ENCODE measurements at regions not wholly inside any gene's neighbourhood (a gene's known extent, or its start where the extent isn't known, plus 50 kb on each side); places are given as distances from the start of the nearest gene placed in this dataset.

GRCh38 chr6:140048202-140048790 lies 673.8 kb upstream of the CITED2 start:
- no peak for DNase-seq (ENCODE audit: extremely low spot score)
- ChIA-PET CTCF (no interaction called here), POLR2A (no interaction called here)
- TF ChIP-seq CTCF (IDR thresholded peaks at IDR 0.05; ENCODE audit: control extremely low read depth, extremely low read depth, low read depth, missing control alignments), result no peak

- TF ChIP-seq CTCF (IDR thresholded peaks at IDR 0.05; ENCODE audit: control extremely low read depth, extremely low read depth, low read depth, missing control alignments), result no peak
- POLR2A ChIA-PET, result no interaction called here
- CTCF ChIA-PET, result interaction anchor here (1.0 to 1.4 kb wide), 2 partner anchors 12 to 29 kb away, joined by 3 read pairs; no protein-coding TSS in a partner anchor
- no peak for DNase-seq (ENCODE audit: extremely low spot score)
Observed at GRCh38 chr6:140047321-140047720, 672.9 kb upstream of the CITED2 start.

DNA sequence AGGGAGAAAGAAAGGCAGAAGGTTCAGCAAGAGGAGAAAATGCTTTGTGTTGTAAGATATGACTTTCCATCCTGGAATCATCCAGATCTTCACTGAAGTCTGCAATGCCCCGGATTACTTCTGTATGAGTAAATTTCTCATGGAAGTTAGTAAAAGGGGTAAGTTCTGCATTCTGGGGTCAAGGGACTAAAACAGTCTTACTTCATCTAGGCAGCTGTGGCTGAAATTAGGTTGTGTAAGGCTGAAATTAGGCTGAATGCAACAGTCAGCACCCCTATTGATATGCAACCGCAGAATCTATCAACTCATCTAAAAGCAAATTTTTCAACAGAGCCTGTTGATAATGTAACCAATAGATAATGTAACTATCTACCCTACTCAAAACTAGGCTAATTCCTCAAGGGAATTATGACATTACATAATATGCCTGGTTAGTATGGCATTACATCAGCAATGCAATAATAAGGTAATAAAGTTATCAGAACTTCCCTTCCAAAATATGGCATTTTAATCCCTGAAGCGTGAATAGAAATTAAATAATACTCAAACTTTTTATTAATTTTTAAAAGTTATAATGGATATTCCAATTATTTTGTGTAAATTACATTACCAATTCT lies 671.7 kb upstream of the CITED2 start:
- ChIA-PET CTCF (interaction anchor here (1.0 to 1.4 kb wide), 2 partner anchors 13 to 28 kb away, joined by 3 read pairs; no protein-coding TSS in a partner anchor), POLR2A (no interaction called here)
- TF ChIP-seq CTCF (IDR thresholded peaks at IDR 0.05; ENCODE audit: control extremely low read depth, extremely low read depth, low read depth, missing control alignments), result no peak
- no peak for DNase-seq (ENCODE audit: extremely low spot score)

- no peak for TF ChIP-seq CTCF (IDR thresholded peaks at IDR 0.05; ENCODE audit: control extremely low read depth, extremely low read depth, low read depth, missing control alignments)
- DNase-seq (ENCODE audit: extremely low spot score), result no peak
- POLR2A ChIA-PET, result no interaction called here
- CTCF ChIA-PET, result no interaction called here
Observed at GRCh38 chr6:140045116-140045515, 670.7 kb upstream of the CITED2 start.

GRCh38 chr6:140044626-140045025 lies 670.2 kb upstream of the CITED2 start:
- no peak for TF ChIP-seq CTCF (IDR thresholded peaks at IDR 0.05; ENCODE audit: control extremely low read depth, extremely low read depth, low read depth, missing control alignments)
- no peak for DNase-seq (ENCODE audit: extremely low spot score)
- ChIA-PET CTCF (interaction anchor here (2.9 kb wide), 1 partner anchor 7 kb away, joined by 16 read pairs; no protein-coding TSS in a partner anchor), POLR2A (no interaction called here)

DNA sequence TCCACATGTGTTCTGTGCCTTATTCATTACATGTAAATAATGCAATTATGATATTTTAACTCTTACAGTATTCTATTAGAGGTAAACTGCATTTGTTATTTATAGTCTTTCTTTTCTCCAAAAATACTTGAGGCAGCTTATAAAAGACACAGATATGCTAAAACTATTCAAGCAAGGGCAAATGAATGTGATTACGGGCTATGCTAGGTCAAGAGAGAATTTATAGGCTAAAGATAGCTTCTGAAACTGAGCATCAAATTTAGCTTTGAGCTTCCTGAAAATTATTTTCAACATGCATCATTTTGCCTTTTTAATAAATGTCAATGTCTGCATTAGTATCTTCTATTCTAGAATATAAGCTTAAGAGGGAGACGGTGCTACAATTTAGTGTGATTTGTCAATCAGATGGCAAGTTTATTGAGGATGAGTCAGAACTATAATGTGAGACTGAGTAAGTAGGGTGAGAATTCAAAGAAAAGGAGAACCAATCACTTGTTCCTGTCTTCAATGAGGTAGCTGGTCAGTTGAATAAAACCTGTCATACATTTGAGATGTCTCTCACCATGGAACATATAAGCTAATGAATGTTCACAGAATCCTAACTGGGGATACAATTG lies 669.4 kb upstream of the CITED2 start:
- POLR2A ChIA-PET, result no interaction called here
- CTCF ChIA-PET, result interaction anchor here (0.7 to 2.9 kb wide), 2 partner anchors 8 to 11 kb away, joined by 3 to 16 read pairs; no protein-coding TSS in a partner anchor
- DNase-seq (ENCODE audit: extremely low spot score), result no peak
- no peak for TF ChIP-seq CTCF (IDR thresholded peaks at IDR 0.05; ENCODE audit: control extremely low read depth, extremely low read depth, low read depth, missing control alignments)
